PC-9 (cell line): ENCODE measurements at regions not wholly inside any gene's neighbourhood (a gene's known extent, or its start where the extent isn't known, plus 50 kb on each side); places are given as distances from the start of the nearest gene placed in this dataset.

Experiments used
- BruUV-seq: library from RNA; stranded (reverse); fragments of 400-500 nt; replicated peaks from 2 replicates; lab custom pipeline; 2021; lab: Mats Ljungman, UMichigan
- CTCF ChIA-PET: fragments of 300-600 bp; sonication (Branson Sonifier 250); formaldehyde crosslinking; loops from one replicate; lab custom pipeline; 2022; ENCODE audit warnings: antibody characterized with exemption; lab: Charles Lee
- POLR2A ChIA-PET: fragments of 300-600 bp; sonication (Branson Sonifier 250); formaldehyde crosslinking; loops from one replicate; lab custom pipeline; 2022; ENCODE audit warnings: antibody characterized with exemption; ENCODE audit not compliant: unreplicated experiment; lab: Charles Lee
- DNase-seq, 2 experiments: peaks; one replicate each; pipeline versions ENCODE4 v3.0.0 to v3.0.0-alpha.2; 2015 to 2022; ENCODE audit warnings: mixed read lengths in 1 of 2
- H2AFZ ChIP-seq: fragments of 200-600 bp; sonication (generic); 2 replicates; pipeline ENCODE4 v1.8.1; 2017; ENCODE audit warnings: antibody characterized with exemption
- H3F3A ChIP-seq: fragments of 200-600 bp; sonication (generic); 2 replicates; pipeline ENCODE4 v1.8.1; 2017; ENCODE audit warnings: antibody characterized with exemption, mild to moderate bottlenecking, low read depth; ENCODE audit not compliant: insufficient read depth
- H3K27ac ChIP-seq: fragments of 200-600 bp; sonication (generic); 2 replicates; pipeline ENCODE4 v1.6.1; 2016; ENCODE audit warnings: mixed run types
- H3K27me3 ChIP-seq: fragments of 200-600 bp; sonication (generic); 2 replicates; pipeline ENCODE4 v1.6.1; 2016; ENCODE audit warnings: low read depth, mixed run types; ENCODE audit not compliant: insufficient read depth
- H3K36me3 ChIP-seq: fragments of 200-600 bp; sonication (generic); 2 replicates; pipeline ENCODE4 v1.6.1; 2016; ENCODE audit warnings: low read depth, mixed run types
- H3K4me1 ChIP-seq: fragments of 200-600 bp; sonication (generic); replicated peaks from 2 replicates; pipeline ENCODE4 v1.6.1; 2016; ENCODE audit warnings: mixed run types; ENCODE audit not compliant: insufficient read depth
- H3K4me2 ChIP-seq: fragments of 200-600 bp; sonication (generic); 2 replicates; pipeline ENCODE4 v1.6.1; 2017; ENCODE audit warnings: mixed run types
- H3K4me3 ChIP-seq: fragments of 200-600 bp; sonication (generic); 2 replicates; pipeline ENCODE4 v1.6.1; 2016; ENCODE audit warnings: mixed run types
- H3K79me2 ChIP-seq: fragments of 200-600 bp; sonication (generic); 2 replicates; pipeline ENCODE4 v1.6.1; 2017; ENCODE audit warnings: low read depth, mixed run types
- H3K9me2 ChIP-seq: fragments of 200-600 bp; sonication (generic); 2 replicates; pipeline ENCODE4 v1.8.1; 2017; ENCODE audit warnings: mild to moderate bottlenecking; ENCODE audit not compliant: insufficient read depth
- H3K9me3 ChIP-seq: fragments of 200-600 bp; sonication (generic); 2 replicates; pipeline ENCODE4 v1.8.1; 2016; ENCODE audit warnings: low read depth; ENCODE audit not compliant: insufficient read depth
- H4K20me1 ChIP-seq: fragments of 200-600 bp; sonication (generic); 2 replicates; pipeline ENCODE4 v1.8.1; 2017; ENCODE audit not compliant: insufficient read depth
- CTCF ChIP-seq: fragments of 200-600 bp; sonication (generic); conservative IDR thresholded peaks from 2 replicates; pipeline ENCODE4 v1.6.1; 2017; ENCODE audit warnings: mixed run types, antibody characterized with exemption, mild to moderate bottlenecking, moderate library complexity
- EZH2 ChIP-seq: fragments of 200-600 bp; sonication (generic); IDR thresholded peaks from 2 replicates; pipeline ENCODE4 v1.8.0; 2017; ENCODE audit warnings: antibody characterized with exemption, low read depth
- intact Hi-C: fragments of 100-400 bp; cut with micrococcal nuclease; formaldehyde crosslinking; loops from one replicate; pipeline ENCODE4 v1.10.0; 2022; ENCODE audit not compliant: unreplicated experiment

GRCh38 chr2:238796223-238796885, 51.5 kb upstream of the TWIST2 start:
- Histone ChIP-seq H2AFZ (no peak overlapping the region), H3F3A (no peaks in the 10 kb centered on the region), H3K4me1 (no peaks in the 10 kb centered on the region), H3K27ac (no peak overlapping the region), H4K20me1 (no peaks in the 10 kb centered on the region), H3K4me2 (no peak overlapping the region), H3K9me2 (no peaks in the 10 kb centered on the region), H3K79me2 (no peaks in the 10 kb centered on the region), H3K36me3 (no peaks in the 10 kb centered on the region), H3K9me3 (no peaks in the 10 kb centered on the region), H3K27me3 (peaks cover 83% of the 10 kb centered on the region), H3K4me3 (no peak overlapping the region)
- CTCF ChIA-PET = no interaction called here
- TF ChIP-seq CTCF (no peak), EZH2 (no peak)
- intact Hi-C loops = no loop called here
- POLR2A ChIA-PET = no interaction called here
- BruUV-seq = no TSS peak
- DNase-seq = no peak

DNA sequence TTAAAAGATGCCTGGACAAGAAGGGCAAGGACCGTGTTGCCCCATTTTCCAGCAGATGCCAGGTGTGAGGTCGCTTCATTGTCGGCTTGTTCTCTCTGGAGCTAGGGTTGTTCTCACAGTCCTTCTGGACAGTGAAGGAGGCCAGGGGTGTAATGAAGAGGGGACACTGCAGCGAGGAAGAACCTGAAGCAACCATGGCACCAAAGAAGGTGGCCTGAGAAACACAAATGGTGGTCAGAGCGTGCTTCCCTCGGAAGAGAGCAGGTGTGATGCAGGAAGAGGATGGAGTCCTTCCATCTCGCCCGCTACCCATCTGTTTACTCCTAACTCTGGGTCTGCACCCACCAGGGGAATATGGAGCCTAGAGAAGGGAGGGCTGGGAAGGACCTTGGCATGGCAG, 50.3 kb upstream of the TWIST2 start:
- H3K27ac ChIP-seq = no peak overlapping the region
- TF ChIP-seq EZH2 (no peak), CTCF (no peak)
- intact Hi-C loops = no loop called here

More for the DNA sequence above, 50.3 kb upstream of the TWIST2 start:
- Histone ChIP-seq H3K9me2 (no peaks in the 10 kb centered on the region), H2AFZ (no peak overlapping the region), H3K27me3 (peaks cover 85% of the 10 kb centered on the region), H3K4me1 (no peaks in the 10 kb centered on the region), H4K20me1 (no peaks in the 10 kb centered on the region), H3K4me3 (no peak overlapping the region), H3K79me2 (no peaks in the 10 kb centered on the region), H3K4me2 (no peak overlapping the region), H3K9me3 (no peaks in the 10 kb centered on the region), H3F3A (no peaks in the 10 kb centered on the region), H3K36me3 (no peaks in the 10 kb centered on the region)
- ChIA-PET POLR2A (no interaction called here), CTCF (no interaction called here)
- BruUV-seq = no TSS peak
- no peak for DNase-seq
